ENCODE measurements at regions not wholly inside any gene's neighbourhood (a gene's known extent, or its start where the extent isn't known, plus 50 kb on each side); places are given as distances from the start of the nearest gene placed in this dataset.

DNA sequence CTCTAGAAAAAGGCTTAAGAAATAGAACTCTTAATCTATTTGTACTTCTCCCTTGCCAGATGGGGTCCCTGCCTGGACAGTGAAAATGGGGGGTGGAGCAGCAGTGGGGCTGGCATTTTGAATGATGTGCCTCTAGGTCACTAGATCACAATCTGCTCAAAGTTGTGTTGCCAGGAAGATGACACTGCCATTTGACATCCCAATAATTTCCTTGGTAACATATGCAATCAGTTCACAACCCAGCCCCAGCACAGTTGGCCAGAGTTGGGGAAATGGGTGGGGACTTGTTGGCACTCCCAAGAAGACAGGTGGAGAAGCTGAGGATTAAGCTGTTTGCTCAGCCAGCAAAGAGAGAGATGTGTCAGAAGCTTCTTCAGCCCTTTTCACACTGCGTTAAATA is 558.3 kb upstream of the KLHL29 start:
- Histone ChIP-seq H3K27ac (ENCODE audit: low read depth, low read length) (no peak overlapping the region), H3K4me1 (ENCODE audit: insufficient read depth, low read length) (no peaks in the 10 kb centered on the region), H3K9me3 (ENCODE audit: low read length) (no peaks in the 10 kb centered on the region), H3K27me3 (ENCODE audit: control insufficient read depth in 1 of 2, insufficient read depth in 2 of 2, low read length in 2 of 2) (no peaks in the 10 kb centered on the region), H3K9ac (ENCODE audit: low read length) (no peak overlapping the region), H3K4me3 (ENCODE audit: low read depth in 1 of 2, low read length in 2 of 2) (no peak overlapping the region), H3K36me3 (ENCODE audit: insufficient read depth, low read length) (no peaks in the 10 kb centered on the region)

DNA sequence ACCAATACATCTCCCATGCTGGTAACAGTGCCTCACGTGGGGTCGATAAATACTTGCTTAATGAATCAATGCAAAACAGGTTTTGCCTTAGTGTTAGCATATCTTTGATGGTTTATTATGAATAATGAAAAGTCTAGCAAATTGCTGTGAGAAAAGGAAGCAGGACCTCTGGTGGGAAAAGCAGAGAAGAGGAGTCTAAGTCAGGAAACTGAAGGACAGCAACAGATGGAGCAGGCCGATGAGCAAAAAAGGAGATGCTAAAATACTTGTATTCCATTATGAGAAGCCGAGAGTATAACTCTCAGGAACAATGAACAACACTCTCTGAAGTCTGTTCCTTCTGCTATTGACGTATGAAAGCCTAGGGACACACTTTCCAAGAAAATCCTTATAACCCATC is 555.2 kb upstream of the KLHL29 start:
- Histone ChIP-seq H3K27ac (ENCODE audit: low read depth, low read length) (no peak overlapping the region), H3K9me3 (ENCODE audit: low read length) (no peaks in the 10 kb centered on the region), H3K27me3 (ENCODE audit: control insufficient read depth in 1 of 2, insufficient read depth in 2 of 2, low read length in 2 of 2) (no peaks in the 10 kb centered on the region), H3K36me3 (ENCODE audit: insufficient read depth, low read length) (no peaks in the 10 kb centered on the region), H3K4me3 (ENCODE audit: low read depth in 1 of 2, low read length in 2 of 2) (no peak overlapping the region), H3K9ac (ENCODE audit: low read length) (no peak overlapping the region), H3K4me1 (ENCODE audit: insufficient read depth, low read length) (no peaks in the 10 kb centered on the region)

DNA sequence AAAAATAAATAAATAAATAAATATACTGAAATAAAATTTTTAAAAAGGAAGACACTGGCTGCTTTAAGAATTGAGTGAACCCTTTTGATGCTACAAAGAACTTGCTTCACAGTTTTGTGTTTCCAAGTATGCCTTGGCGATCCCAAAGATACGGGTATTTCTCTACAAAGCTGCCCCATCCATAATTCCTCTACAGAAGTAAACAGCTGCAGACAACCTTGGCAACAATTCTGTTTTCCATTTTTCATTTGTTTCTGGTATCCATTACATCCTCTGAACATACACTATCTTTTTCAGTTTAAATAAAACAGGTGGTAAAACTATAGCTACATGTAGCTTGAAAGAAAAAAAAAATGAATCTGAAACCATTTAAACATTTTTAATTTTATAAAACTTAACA is 552.8 kb upstream of the KLHL29 start:
- Histone ChIP-seq H3K4me3 (ENCODE audit: low read depth in 1 of 2, low read length in 2 of 2) (no peak overlapping the region), H3K27me3 (ENCODE audit: control insufficient read depth in 1 of 2, insufficient read depth in 2 of 2, low read length in 2 of 2) (no peaks in the 10 kb centered on the region), H3K4me1 (ENCODE audit: insufficient read depth, low read length) (no peaks in the 10 kb centered on the region), H3K9ac (ENCODE audit: low read length) (no peak overlapping the region), H3K36me3 (ENCODE audit: insufficient read depth, low read length) (no peaks in the 10 kb centered on the region), H3K9me3 (ENCODE audit: low read length) (no peaks in the 10 kb centered on the region), H3K27ac (ENCODE audit: low read depth, low read length) (no peak overlapping the region)

DNA sequence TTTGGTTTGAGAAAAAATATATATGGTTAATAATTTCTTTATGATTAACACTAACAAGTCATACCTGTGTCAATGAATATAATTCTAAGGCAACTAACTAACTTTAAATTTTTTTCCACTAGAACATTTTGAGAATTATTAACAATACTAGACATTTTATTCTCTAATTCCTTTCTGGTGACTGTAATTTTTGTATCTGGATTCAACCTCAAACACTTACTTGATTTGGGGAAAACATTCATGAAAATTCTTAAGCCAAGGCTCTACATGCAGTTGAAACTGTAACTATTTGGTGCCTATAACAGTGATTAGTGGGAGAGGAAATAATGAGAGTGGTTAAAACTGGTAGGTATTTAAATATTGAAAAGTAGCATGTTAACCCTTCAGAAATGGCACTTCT is 546.5 kb upstream of the KLHL29 start:
- no peak overlapping the region for H3K9ac ChIP-seq (ENCODE audit: low read length)
- no peaks in the 10 kb centered on the region for H3K9me3 ChIP-seq (ENCODE audit: low read length)
- no peaks in the 10 kb centered on the region for H3K36me3 ChIP-seq (ENCODE audit: insufficient read depth, low read length)
- H3K4me3 ChIP-seq (ENCODE audit: low read depth in 1 of 2, low read length in 2 of 2): no peak overlapping the region
- H3K27me3 ChIP-seq (ENCODE audit: control insufficient read depth in 1 of 2, insufficient read depth in 2 of 2, low read length in 2 of 2): no peaks in the 10 kb centered on the region
- H3K27ac ChIP-seq (ENCODE audit: low read depth, low read length): no peak overlapping the region
- H3K4me1 ChIP-seq (ENCODE audit: insufficient read depth, low read length): no peaks in the 10 kb centered on the region

DNA sequence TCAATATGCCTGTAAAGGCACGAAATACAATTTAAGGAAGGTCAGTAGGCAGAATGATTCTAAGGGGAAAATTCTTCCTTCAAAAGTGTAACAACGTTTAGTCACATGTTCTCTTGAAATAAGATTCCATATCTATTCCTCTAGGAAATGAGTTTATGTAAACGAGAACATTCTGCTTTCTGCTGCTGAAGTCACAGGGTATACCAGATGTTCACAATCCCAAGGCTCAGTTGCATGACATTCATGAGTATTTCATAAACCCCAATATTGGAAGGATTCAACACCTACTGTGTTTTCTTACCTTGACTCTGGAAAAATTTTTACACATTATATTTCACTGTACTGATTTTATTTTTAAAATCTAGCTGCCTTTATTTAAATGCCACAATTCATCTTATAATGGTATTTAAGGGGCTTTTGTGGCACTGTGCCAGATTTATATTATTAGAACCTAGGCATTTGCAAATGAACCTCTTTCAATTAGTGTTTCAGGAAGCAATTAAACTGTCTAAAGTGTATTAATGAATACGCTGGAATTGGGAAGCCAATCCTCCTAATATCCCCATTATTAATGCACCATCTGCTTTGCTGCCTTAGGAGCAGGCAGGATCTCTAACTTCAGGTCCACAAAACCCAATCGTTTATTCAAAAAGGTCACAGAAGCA is 542.6 kb upstream of the KLHL29 start:
- Histone ChIP-seq H3K27me3 (ENCODE audit: control insufficient read depth in 1 of 2, insufficient read depth in 2 of 2, low read length in 2 of 2) (no peaks in the 10 kb centered on the region), H3K4me3 (ENCODE audit: low read depth in 1 of 2, low read length in 2 of 2) (no peak overlapping the region), H3K9me3 (ENCODE audit: low read length) (no peaks in the 10 kb centered on the region), H3K4me1 (ENCODE audit: insufficient read depth, low read length) (no peaks in the 10 kb centered on the region), H3K36me3 (ENCODE audit: insufficient read depth, low read length) (no peaks in the 10 kb centered on the region), H3K9ac (ENCODE audit: low read length) (no peak overlapping the region), H3K27ac (ENCODE audit: low read depth, low read length) (no peak overlapping the region)

DNA sequence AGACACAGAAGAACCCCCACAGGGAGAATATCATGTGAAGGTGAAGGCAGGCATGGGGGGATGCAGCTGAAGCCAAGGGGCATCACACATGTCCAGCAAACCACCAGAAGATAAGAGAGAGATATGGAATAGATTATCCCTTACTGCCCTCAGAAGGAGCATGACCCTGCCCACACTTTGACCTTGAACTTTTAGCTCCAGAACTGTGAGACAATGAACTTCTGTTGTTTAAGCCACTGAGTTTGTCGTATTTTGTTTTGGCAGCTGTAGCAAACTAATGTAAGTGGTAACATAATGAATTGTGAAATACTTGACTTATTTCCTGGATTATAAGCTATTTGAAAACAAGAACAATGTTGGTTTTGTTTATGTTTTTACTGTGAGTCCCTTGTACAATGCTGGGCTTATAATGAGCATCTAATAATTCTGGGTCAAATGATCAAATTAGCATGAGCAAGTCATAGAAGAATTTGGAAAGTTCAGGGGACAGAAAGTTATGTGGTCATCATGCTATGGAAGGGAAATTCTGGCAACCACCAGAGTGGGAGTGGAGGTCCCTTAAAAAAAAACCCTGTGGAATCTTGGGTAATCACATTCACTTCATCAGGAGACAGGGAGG is 541.0 kb upstream of the KLHL29 start:
- H3K9me3 ChIP-seq (ENCODE audit: low read length): no peaks in the 10 kb centered on the region
- H3K4me1 ChIP-seq (ENCODE audit: insufficient read depth, low read length): no peaks in the 10 kb centered on the region
- H3K27me3 ChIP-seq (ENCODE audit: control insufficient read depth in 1 of 2, insufficient read depth in 2 of 2, low read length in 2 of 2): no peaks in the 10 kb centered on the region
- H3K4me3 ChIP-seq (ENCODE audit: low read depth in 1 of 2, low read length in 2 of 2): no peak overlapping the region
- H3K36me3 ChIP-seq (ENCODE audit: insufficient read depth, low read length): no peaks in the 10 kb centered on the region
- H3K9ac ChIP-seq (ENCODE audit: low read length): no peak overlapping the region
- no peak overlapping the region for H3K27ac ChIP-seq (ENCODE audit: low read depth, low read length)

DNA sequence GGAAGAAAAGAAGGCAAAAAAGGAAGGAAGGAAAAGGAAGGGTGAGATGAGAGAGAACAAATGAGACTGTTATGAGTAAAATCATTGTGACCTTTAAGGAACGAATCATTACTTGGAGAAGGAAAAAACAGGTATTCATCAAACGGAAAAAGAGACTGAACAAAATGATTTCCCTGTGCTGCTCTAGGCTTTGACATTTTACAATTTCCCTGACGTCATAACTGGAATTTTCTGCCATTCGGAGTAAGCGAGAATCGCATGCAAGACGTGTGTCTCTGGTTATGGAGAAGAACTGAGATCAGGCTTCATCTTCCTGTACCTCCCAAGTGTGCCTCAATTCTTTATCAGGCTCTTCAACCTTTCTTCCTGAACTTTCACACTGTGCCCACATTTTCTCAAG is 534.7 kb upstream of the KLHL29 start:
- H3K27ac ChIP-seq (ENCODE audit: low read depth, low read length): no peak overlapping the region
- H3K36me3 ChIP-seq (ENCODE audit: insufficient read depth, low read length): no peaks in the 10 kb centered on the region
- H3K4me1 ChIP-seq (ENCODE audit: insufficient read depth, low read length): no peaks in the 10 kb centered on the region
- H3K27me3 ChIP-seq (ENCODE audit: control insufficient read depth in 1 of 2, insufficient read depth in 2 of 2, low read length in 2 of 2): no peaks in the 10 kb centered on the region
- H3K4me3 ChIP-seq (ENCODE audit: low read depth in 1 of 2, low read length in 2 of 2): no peak overlapping the region
- no peaks in the 10 kb centered on the region for H3K9me3 ChIP-seq (ENCODE audit: low read length)
- H3K9ac ChIP-seq (ENCODE audit: low read length): no peak overlapping the region

DNA sequence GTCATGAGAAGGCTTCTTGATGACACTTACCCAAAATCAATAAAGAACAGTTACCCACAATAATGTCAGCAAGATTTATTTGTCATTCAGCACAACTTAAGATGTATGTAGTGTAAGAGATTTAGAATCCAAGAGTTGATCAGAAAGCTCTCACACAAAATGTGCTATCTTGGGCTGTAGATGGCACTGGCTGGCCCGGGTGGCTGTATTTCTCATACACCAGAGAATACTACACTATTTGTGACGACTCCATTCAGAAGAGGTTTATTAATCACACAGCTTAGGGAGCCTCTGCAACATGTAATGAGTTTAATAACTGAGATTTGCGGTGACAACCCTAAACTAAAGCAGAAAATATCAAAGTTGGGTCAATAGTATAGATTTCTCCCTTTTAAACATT is 530.4 kb upstream of the KLHL29 start:
- Histone ChIP-seq H3K9me3 (ENCODE audit: low read length) (no peaks in the 10 kb centered on the region), H3K4me1 (ENCODE audit: insufficient read depth, low read length) (no peaks in the 10 kb centered on the region), H3K4me3 (ENCODE audit: low read depth in 1 of 2, low read length in 2 of 2) (no peak overlapping the region), H3K9ac (ENCODE audit: low read length) (no peak overlapping the region), H3K27ac (ENCODE audit: low read depth, low read length) (no peak overlapping the region), H3K27me3 (ENCODE audit: control insufficient read depth in 1 of 2, insufficient read depth in 2 of 2, low read length in 2 of 2) (no peaks in the 10 kb centered on the region), H3K36me3 (ENCODE audit: insufficient read depth, low read length) (no peaks in the 10 kb centered on the region)

DNA sequence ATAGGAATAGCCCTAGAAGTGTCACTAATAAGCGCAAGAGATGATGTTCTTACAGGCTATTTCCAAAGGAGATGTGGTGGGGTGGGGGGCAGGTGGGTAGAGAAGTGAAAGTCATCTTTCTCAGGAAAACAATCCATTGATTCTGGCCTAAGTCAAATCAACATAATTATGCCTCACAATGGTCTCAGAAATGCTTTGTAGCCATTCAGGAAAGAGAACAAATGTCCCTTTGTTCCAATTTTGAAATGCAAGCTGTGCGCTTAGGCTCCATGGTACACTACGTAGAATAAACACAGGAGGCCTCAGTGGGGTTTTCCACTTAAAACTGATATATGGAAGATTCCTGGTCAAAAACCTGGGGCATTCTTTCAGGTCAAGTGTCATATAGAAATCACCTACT is 529.9 kb upstream of the KLHL29 start:
- Histone ChIP-seq H3K9me3 (ENCODE audit: low read length) (no peaks in the 10 kb centered on the region), H3K27me3 (ENCODE audit: control insufficient read depth in 1 of 2, insufficient read depth in 2 of 2, low read length in 2 of 2) (no peaks in the 10 kb centered on the region), H3K27ac (ENCODE audit: low read depth, low read length) (no peak overlapping the region), H3K4me1 (ENCODE audit: insufficient read depth, low read length) (no peaks in the 10 kb centered on the region), H3K4me3 (ENCODE audit: low read depth in 1 of 2, low read length in 2 of 2) (no peak overlapping the region), H3K9ac (ENCODE audit: low read length) (no peak overlapping the region), H3K36me3 (ENCODE audit: insufficient read depth, low read length) (no peaks in the 10 kb centered on the region)

DNA sequence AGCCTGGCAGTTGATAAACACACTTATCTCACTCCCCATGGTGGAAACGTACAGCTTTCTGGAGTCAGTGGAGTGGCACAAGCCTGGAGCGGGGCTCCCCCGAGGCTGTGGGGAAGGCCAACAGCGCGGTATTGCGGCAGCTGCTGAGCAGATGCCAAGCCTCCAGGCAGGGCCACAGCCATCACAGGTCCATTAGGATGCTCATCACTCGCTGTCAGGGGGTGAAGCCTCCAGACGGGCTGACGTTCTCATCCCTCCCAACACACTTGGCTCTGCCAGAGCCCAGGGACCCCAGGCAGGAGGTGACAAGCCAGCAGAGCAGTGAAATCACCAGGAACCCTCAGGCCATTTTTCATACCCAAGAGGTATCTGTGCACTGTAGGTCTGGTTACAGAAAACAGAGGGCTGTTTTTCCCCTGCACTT is 529.2 kb upstream of the KLHL29 start:
- H3K9ac ChIP-seq (ENCODE audit: low read length): no peak overlapping the region
- no peaks in the 10 kb centered on the region for H3K4me1 ChIP-seq (ENCODE audit: insufficient read depth, low read length)
- H3K4me3 ChIP-seq (ENCODE audit: low read depth in 1 of 2, low read length in 2 of 2): no peak overlapping the region
- H3K36me3 ChIP-seq (ENCODE audit: insufficient read depth, low read length): no peaks in the 10 kb centered on the region
- H3K9me3 ChIP-seq (ENCODE audit: low read length): no peaks in the 10 kb centered on the region
- H3K27me3 ChIP-seq (ENCODE audit: control insufficient read depth in 1 of 2, insufficient read depth in 2 of 2, low read length in 2 of 2): no peaks in the 10 kb centered on the region
- no peak overlapping the region for H3K27ac ChIP-seq (ENCODE audit: low read depth, low read length)

DNA sequence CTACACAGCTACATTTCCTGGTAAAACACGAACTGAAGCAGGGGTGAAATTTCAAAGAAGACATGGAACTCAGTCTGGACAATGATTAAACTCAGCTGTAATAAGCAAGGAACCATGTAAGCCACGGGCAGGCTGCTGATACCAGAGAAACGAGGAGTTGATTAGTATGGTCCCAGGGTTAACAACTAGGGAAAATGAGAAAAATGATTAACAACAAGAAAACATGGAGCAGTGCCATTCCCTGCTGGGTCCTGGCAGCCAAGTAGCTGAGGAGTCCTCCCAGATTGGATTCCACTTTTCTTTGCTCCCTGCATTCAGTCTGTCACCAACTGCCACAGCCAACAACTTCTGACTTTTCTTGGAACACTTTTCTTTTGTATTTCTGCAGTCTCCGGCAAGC is 517.0 kb upstream of the KLHL29 start:
- Histone ChIP-seq H3K4me3 (ENCODE audit: low read depth in 1 of 2, low read length in 2 of 2) (no peak overlapping the region), H3K4me1 (ENCODE audit: insufficient read depth, low read length) (no peaks in the 10 kb centered on the region), H3K9ac (ENCODE audit: low read length) (no peak overlapping the region), H3K27me3 (ENCODE audit: control insufficient read depth in 1 of 2, insufficient read depth in 2 of 2, low read length in 2 of 2) (no peaks in the 10 kb centered on the region), H3K36me3 (ENCODE audit: insufficient read depth, low read length) (no peaks in the 10 kb centered on the region), H3K9me3 (ENCODE audit: low read length) (no peaks in the 10 kb centered on the region), H3K27ac (ENCODE audit: low read depth, low read length) (no peak overlapping the region)

DNA sequence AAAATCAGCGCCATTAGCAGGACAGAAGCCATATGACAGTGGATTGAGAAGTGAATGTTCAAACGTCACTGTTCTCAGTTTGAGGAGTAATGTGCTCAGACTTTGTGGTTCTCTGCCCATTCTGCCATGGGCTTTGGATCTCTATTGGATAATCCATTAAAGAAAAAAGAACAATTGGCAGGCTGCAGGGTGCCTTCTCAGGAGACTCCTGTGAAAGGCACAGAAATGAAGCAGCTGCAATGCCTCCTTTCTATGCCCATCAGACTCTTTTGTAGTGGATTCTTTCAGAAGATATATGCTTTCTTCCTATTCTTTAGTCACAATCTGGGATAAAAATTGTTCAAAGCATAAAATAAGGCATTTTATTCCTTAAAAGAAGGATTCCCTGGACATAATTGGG is 506.9 kb upstream of the KLHL29 start:
- Histone ChIP-seq H3K4me1 (ENCODE audit: insufficient read depth, low read length) (peaks cover 6% of the 10 kb centered on the region), H3K36me3 (ENCODE audit: insufficient read depth, low read length) (no peaks in the 10 kb centered on the region), H3K27ac (ENCODE audit: low read depth, low read length) (no peak overlapping the region), H3K9me3 (ENCODE audit: low read length) (no peaks in the 10 kb centered on the region), H3K4me3 (ENCODE audit: low read depth in 1 of 2, low read length in 2 of 2) (no peak overlapping the region), H3K9ac (ENCODE audit: low read length) (no peak overlapping the region), H3K27me3 (ENCODE audit: control insufficient read depth in 1 of 2, insufficient read depth in 2 of 2, low read length in 2 of 2) (no peaks in the 10 kb centered on the region)
